Adrenal gland (tissue), 5 donors: ENCODE measurements at regions not wholly inside any gene's neighbourhood (a gene's known extent, or its start where the extent isn't known, plus 50 kb on each side); places are given as distances from the start of the nearest gene placed in this dataset.

ENCODE experiments used
- CTCF ChIP-seq, 6 experiments: fragments of 450-650 bp in 4 of 6; fragments of 200-600 bp in 2 of 6; sonication (generic) in 1 of 6; IDR thresholded peaks; 1 replicate in 5 of 6; 2 replicates in 1 of 6; pipeline versions ENCODE4 v1.5.1 to v1.8.0; 2016 to 2021; ENCODE audit warnings: antibody characterized with exemption in 6 of 6, mild to moderate bottlenecking in 2 of 6, moderate library complexity in 1 of 6
- POLR2A ChIP-seq, 2 donors: fragments of 450-650 bp; IDR thresholded peaks; one replicate each; pipeline ENCODE4 v1.6.1; 2017; ENCODE audit warnings: antibody characterized with exemption in 2 of 2, mild to moderate bottlenecking in 2 of 2, moderate library complexity in 1 of 2
- donor health status: DM: no; HTN: no; CAD: no.

DNA sequence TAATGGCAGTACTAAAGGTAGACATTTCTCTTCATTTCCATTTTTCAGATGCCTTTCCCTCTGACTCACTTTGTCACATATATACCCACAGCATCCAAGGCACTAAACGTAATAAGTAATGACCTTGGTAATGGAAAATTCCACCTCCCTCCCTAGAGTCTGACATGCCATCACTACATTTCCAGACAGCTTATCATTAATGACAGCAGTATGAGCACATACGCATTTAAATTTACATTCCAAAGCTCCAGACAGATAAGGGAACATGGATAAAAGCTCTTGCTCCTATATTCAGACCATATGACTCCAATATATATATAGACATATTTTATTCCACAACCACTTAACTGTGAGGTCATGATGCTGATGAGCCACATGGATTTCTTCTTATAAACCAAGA is 191.7 kb upstream of the GORAB start:
- TF ChIP-seq CTCF (IDR thresholded peaks at IDR 0.05) (no peak), POLR2A (IDR thresholded peaks at IDR 0.05) (no peak)
